ENCODE measurements at regions not wholly inside any gene's neighbourhood (a gene's known extent, or its start where the extent isn't known, plus 50 kb on each side); places are given as distances from the start of the nearest gene placed in this dataset.
A peak's percentile ranks its signal among the peaks of the same experiment; 100 is the strongest.
"Not testable (repeated sequence)": the region's sequence is repeated elsewhere in the genome, so short reads cannot be mapped to it uniquely, and the experiment has no call there.

DNA sequence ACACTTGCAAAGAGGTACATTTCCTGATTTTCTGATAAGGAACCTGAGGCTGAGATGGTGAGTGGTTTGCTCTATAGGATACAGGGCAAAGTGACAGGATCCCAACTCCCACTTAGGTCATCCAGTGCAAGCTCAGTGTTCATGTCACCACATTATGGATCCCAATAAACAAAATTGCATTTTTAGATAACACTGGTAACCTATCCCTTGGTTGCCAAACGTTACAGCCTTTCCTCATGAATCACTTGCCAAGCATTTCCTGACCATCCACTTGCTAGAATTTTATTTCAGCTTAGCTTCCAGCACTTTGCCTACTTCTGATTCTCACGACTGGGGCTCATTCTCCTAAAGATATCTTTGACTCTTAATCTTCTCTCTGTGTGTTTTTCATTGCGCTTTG lies 131.4 kb upstream of the ODAD2 start:
- peak; percentile 63 for DNase-seq (ENCODE audit: low spot score)

DNA sequence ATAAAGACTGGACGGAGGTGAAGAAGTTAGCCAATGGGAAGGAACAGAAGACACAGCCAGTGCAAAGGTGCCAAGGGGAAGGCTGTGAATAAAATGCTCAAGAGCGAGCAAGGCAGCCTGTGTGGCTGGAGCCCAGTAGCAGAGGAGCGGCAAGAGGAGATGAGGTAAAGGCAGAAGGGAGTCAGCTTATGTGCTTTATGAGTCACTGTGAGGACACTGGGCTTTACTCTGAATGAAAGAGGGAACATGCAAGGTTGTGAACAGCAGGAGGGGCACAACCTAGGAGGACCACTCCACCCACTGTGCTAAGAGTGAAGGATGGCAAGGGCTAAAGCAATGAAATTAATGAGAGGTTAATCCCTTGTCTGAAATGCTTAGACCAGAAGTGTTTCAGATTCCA lies 129.0 kb upstream of the ODAD2 start:
- DNase-seq (ENCODE audit: low spot score): no peak

DNA sequence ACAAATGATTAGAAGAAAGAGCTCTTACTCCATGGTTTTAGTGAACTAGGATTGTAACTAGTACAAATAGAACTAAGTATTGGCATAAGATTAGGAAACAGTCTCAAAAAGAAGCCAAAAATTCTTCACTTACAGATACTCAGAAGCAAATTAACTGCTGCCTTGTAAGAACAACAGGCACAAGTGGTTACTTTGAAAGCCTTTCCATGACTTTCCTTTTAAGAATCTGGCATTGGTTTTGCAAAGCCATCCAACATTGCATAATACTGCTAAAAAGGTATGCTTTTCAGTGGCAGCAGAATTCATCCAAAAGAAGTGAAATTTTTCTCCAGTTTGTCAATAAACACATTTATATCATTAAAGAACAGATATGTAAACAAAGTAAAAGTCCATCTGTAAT lies 126.8 kb upstream of the ODAD2 start:
- no peak for DNase-seq (ENCODE audit: low spot score)

DNA sequence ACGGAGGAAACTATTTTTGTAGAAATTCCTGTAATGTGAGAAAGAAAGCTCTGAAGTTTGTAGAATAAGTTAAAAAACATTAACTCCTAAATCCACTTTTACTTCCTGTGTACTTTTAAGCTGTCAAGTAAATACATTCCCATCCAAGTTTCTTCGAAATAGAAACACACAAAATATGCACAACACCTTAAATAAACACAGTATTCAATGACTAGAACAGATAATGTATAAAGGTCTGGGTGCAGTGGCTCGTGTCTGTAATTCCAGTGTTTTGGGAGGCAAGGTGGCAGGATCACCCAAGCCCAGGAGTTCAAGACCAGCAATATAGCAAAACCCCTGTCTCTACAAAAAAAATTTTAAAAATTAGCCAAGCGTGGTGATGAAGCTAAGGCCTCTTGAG lies 121.9 kb upstream of the ODAD2 start:
- DNase-seq (ENCODE audit: low spot score): peak; percentile 18

DNA sequence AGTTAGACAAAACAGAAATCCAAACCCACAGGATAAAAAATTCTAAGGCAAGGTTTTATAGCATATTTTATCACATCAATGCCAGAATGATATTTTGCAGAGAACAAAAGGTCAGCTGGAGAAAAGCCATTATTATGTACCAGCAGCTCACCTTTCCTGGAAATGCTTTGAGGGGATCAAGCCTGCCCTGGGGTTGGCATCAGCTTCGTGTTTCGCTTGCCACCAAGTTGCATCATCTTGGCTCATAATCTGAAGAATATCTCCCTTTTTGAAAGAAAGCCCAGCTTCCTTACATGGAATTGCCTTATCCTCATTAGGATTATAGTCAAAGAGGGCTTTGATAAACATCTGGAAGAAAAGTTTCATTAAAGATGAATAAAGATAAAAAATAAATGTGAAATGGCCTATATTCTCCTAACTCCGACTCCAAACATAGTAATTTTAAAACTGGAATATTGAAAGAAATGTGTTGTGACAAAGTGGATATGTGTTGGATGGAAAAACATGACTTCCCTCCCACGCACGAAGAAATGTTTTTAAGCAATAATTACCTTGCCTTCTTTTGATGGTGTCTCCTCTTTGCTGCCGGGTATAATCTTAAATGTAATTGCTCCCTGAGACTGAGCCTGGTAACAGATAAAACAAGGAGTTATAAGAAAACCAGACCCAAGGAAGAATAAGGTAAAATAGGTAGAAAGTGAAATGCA lies 121.3 kb upstream of the ODAD2 start:
- no peak for DNase-seq (ENCODE audit: low spot score)

DNA sequence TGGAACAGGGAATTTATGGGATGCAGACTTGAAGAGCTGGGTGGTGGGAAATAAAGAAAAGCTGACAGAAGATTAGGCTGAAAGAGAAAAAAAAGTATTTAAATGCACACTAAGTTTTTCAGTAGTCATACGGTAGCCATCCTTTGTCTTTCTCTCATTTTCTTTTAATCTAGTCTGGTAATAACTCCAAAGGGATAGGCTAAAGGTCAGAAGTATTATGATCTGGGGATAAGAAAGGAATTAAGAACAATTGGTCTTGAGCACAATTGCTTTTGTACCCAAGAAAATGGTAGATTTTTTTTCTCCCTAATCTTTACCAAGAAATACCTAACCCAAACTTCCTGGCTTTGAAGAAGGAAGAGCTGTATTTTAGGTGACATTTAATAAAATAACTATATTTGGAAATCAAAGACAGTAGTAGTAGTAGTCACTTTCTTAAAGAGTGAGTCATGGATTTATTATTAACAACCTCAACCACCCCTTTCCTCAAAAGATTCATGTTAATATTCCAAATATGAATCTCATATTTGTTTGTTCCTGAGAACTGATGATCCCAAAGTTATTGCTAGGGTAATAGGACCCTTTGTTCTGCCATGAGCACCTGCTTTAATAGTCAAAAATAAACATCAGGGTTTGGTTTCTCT lies 120.2 kb upstream of the ODAD2 start:
- DNase-seq (ENCODE audit: low spot score): peak; percentile 30

DNA sequence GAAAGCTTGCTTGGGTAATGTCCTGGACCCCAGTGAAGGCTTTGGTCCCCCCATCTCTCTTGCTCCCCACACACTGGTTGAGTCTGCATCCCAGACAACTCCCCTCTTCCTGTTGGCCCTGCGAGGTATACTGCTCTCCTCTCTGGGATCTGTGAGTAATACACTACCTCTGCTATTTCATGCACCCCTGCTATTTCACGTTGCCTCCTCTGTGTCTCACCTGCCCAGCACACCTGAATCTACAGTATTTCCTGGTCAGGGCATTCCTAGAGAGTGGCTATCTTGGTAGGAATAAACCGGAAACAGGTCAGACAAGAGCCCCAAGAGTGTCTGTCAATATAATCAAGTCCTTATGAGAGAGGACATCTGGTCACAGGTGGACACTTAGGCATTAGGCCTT lies 114.3 kb upstream of the ODAD2 start:
- DNase-seq (ENCODE audit: low spot score): peak; percentile 25

DNA sequence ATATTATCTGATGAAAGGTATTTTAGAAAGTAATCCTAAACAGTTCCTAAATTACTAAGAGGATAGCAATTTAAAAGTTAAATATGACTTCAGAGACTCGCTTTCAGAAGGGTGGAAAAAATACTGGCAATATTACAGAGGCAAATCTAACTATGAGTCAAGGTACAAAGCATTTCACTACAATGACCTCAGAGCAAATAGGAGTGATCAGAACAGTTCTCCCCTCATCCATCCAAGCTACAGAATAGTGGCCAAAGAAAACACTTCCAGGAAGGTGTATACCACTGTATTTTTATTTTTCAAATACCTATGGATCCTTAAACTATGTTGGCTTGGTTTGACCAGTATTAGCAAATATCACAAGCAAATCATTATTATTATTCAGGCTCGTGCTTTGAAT lies 112.8 kb upstream of the ODAD2 start:
- DNase-seq (ENCODE audit: low spot score): peak; percentile 47

DNA sequence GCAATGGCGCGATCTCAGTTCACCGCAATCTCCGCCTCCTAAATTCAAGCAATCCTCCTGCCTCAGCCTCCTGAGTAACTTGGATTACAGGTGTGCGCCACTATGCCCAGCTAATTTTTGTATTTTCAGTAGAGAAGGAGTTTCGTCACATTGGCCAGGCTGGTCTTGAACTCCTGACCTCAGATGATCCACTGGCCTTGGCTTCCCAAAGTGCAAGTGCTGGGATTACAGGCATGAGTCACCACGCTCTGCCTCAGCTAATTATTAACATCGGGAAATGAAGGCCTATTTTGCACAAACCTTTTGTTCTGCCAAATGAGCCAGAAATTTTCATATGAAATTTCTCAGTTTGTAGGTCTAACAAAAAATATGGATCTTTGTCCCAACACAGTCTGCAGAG lies 106.7 kb upstream of the ODAD2 start:
- DNase-seq (ENCODE audit: low spot score): peak; percentile 46

DNA sequence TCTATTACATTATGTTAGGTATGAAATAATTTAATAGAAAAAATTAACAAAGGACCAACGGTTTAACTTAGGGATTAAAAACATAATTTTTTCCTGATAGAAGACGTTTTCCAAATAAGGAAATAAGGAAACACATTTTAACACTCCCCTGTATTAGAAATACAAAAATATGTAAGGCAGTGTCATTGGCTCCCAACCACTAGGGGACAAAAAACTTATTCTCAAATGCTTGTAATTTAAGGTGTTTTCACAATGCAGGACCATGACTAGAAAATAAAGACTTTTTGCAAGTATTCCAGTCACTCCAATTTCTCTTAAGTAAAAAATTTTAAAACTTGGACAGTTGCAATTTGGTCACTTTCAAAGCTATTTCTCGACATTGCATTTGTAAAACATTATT lies 98.8 kb upstream of the ODAD2 start:
- no peak for DNase-seq (ENCODE audit: low spot score)

DNA sequence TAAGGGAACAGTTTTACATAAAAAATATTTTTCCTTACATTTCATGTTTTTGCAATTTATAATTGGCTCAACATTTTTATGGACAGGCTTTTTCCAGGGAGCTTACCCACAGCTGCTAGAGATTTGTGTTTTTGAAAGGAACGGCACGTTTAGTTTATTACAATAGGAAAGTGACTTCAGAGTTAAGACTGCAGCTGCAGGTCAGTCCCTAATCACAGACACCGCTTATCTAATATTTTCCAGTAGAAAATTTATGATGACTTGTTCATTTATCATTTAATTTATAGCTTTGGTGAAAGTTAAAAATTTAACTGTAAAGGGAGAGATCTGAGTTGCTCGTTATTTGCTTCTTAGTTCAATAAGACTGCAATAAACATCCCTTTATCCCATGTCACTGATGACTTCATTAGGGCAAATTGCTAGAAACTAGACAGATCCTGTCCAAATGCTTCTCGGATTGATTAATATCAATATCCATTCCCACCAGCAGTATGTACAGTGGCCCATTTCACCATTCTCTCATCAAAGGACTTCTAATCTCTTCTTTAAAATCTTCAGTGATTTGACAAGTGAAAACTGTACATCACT lies 97.0 kb upstream of the ODAD2 start:
- no peak for DNase-seq (ENCODE audit: low spot score)

DNA sequence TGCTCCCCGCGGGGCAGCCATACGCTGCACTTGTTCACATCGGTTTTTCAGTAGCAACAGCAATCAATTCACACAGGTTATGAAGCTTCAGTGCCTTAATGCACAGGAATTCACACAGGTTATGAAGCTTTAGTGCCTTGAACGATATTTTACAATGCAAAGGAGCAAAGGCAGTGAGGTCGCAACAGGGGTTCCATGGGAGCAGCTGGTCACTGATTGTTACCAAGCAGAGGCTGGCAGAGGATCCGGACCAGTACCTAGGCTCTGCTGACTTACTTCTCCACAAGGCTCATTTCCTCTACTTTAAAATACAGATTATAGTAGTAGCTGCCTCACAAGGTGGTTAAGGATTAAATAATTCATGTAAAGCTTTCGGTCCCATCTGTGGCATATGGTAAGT lies 95.2 kb upstream of the ODAD2 start:
- no peak for DNase-seq (ENCODE audit: low spot score)

DNA sequence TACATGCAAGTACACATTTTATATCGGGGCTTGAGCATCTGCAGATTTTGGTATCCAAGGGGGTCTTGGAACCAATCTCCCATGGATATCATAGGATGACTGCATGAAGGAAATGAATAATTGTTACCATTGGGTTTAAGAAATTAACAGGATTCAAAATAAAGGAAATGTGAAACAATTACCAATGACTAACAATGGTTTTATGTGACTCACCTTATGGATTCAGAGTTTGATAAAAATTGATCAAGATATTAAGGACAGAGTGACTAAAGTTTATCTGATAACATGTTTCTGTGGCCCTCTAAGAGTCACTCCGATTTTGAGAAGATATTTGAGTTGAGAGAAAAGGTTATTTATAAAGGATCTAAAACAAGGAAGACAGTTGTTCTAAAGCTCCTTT lies 93.0 kb upstream of the ODAD2 start:
- no peak for DNase-seq (ENCODE audit: low spot score)

DNA sequence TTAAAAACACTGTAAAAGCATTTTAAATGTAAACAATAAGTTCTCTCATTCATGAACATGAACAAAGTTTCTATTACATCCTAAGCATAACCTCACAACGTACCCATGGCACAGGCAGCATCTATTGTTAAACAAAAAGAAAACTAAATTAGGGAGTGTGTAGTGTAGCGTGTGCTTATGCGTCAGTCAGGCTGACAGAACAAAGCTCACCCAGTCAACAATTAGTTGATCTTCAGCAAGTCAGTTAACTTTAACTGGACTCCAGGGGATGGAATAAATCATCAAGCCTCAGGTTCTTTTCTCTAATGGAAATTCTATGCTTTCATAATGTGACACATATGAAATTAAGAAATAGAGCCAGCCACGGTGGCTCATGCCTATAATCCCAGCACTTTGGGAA lies 91.6 kb upstream of the ODAD2 start:
- DNase-seq (ENCODE audit: low spot score): no peak

DNA sequence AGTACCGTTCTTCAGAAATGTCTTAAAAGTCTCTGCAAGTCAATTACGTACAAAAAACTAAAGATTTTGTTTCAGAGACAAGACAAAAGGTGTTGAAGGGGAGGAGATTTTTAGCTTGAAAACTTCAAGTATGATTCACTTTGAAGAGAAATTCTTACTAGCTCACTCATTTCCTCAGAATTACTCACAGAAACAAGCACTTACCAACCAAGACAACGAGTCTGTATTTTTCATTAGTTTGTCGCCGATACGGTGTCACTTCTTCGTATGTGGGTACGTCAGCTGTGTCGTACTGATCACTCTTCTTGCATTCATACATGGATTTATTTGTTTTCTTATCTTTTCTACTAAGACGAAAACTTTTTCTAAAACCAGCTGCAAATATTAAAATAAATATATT lies 90.6 kb upstream of the ODAD2 start:
- peak; percentile 84 for DNase-seq (ENCODE audit: low spot score)

DNA sequence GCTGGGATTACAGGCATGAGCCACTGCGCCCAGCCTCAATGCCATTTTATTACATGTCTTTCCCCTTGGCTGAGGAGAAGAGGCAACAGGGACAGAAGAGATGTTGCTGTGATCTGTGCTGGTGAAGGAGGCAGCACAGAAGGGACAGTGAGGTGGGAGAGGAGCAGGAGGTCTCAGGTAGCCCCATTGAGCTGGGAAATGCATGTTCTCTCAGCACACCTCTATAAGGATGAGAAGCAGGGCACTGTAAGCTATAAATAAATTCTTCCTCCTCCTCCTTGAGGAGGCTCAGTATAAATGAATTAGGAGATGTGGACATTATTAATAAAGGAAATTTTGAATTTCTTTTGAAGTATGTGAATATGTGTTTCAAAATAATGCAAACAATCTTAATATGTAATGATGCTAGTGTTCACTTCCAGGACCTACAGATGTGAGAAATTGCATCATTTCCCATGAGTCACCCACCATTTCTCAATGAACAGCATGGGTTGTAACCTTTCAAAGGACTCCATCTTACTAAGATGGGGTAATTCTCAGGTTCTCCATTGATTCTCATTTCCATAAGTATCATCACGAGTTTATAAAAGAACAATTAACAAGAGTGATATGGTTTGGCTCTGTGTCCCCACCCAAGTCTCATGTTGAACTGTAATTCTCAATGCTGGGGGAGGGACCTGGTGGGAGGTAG lies 88.9 kb upstream of the ODAD2 start:
- DNase-seq (ENCODE audit: low spot score): peak; percentile 53

DNA sequence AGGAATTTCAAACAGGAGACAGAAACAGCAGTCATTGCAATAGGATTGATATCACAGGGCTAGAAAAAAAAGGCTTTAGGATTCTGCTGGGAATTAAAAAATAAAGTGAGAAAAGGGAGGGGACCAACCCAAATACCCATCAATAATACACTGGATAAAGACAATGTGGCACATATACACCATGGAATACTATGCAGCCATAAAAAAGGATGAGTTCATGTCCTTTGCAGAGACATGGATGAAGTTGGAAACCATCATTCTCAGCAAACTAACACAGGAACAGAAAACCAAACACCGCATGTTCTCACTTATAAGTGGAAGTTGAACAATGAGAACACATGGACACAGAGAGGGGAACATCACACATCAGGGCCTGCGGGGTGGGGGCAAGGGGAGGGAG lies 86.9 kb upstream of the ODAD2 start:
- DNase-seq (ENCODE audit: low spot score): not testable (repeated sequence)

DNA sequence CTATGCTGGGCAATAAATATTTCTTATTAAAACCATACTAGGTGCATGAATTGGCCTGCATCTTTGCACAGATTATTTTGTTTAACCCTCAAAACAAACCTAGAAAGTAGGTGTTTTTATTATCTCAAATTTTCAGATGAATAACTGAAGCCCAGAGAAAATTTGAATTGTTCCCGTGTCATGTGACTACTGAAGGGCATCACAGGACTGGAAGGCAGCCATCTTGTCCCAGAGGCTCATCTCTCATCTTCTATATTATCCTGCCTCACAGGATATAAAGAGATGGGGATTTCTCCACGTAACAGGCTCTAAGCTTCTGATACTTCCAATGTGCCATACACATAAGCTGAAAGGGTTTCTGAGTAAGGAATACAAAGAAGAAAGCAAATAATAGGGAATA lies 84.0 kb upstream of the ODAD2 start:
- no peak for DNase-seq (ENCODE audit: low spot score)

DNA sequence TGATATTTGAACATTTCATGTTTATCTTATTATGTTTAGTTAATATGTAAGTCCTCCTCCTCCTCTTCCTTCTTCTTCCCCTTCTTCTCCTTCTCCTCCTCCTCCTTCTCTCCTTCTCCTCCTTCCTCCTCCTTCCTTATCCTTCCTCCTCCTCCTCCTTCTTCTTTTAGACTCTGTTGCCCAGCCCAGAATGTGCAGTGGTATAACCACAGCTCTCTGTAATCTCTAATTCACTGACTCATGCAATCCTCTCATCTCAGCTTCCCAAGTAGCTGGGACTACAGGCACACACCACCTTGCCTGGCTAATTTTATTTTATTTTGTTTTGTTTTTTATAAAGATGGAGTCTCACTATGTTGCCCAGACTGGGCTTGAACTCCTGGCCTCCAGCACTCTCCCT lies 83.4 kb upstream of the ODAD2 start:
- DNase-seq (ENCODE audit: low spot score): peak; percentile 30

DNA sequence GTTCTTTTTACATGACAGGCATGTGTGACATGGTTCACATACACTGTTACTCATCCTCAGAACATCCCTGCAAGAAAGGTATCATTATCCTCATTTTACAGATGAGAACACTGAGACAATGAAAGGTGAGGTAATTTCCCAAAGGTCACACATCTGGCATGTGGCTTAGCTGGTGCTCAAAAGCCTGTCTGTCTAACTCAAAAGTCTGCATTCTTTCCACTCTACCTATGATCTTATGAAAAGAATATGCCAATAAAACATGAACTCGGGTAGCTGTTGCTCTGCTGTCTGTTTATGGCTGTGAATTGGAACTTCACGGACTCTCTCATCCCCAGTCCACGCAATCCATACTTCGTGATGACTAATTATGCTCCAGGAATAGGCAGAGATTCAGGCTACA lies 79.0 kb upstream of the ODAD2 start:
- DNase-seq (ENCODE audit: low spot score): peak; percentile 97

DNA sequence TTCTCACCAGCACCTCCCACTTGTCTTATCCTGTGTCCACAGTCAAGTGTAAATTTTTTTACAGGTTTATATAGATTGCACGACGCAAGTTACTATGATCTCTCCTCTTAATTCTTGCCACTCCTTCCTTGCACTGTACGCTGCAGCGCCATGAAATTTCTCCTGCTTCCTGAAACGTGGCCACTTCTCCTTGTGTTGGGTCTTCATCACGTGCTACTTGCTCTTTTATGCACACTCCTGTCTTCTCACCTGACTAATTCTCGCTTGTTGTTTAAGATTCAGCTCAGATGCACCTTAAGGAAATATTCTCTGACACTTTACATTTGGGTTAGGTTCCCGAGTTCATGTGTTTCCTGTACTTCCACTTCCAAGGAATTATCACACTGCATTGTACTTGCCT lies 76.5 kb upstream of the ODAD2 start:
- DNase-seq (ENCODE audit: low spot score): no peak

DNA sequence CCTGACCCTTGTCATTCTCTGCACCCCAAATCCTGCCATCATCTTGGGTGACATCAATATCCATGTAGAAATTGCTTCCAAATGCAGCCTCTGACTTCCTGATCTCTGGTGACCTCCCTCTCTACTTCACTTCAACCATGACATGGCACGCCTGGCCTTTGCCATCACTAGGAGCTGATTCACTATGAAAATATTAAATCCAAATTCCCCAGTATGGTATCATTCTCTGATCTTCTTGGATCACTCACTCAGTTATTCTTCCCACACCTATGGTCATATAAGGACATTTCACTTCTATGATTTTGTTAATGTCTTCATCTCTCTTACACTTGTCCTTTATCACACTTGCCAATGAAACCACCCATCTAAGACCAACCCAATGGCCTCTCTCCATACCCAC lies 73.7 kb upstream of the ODAD2 start:
- peak; percentile 93 for DNase-seq (ENCODE audit: low spot score)

DNA sequence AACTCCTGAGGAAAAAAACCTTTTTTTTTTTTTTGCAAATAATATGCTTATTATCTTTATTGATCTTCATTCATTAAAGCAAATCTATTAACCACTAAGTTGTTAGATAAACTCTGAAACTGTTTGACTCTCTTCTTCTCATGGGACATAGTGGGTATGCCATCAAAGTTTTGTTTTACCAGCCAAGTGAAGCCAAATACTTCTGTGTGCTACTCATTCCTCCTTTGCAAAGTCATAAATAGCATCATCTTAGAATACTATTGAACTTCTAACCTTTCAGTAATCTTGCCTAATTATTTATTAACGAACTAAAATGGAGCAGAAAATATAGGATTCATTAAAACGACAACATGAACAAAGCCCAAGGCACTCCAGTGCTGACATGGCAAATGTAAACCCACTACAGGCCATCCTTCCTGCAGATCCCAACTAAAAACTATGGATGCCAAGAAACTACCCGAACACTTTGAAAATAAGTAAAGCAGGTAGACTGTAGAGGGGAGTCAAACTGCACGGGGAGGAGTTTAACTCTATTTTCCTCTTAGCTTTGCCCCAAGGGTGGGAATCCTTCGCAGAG lies 61.2 kb upstream of the ODAD2 start:
- DNase-seq (ENCODE audit: low spot score): peak; percentile 54

Measured in kidney tubule cell (primary cell).